CD4-positive, alpha-beta T cell treated with Interleukin-2 at 100 ng/mL for 4 hours (primary cell): ENCODE measurements at regions not wholly inside any gene's neighbourhood (a gene's known extent, or its start where the extent isn't known, plus 50 kb on each side); places are given as distances from the start of the nearest gene placed in this dataset.

Source experiments
- DNase-seq: peaks from one replicate; pipeline ENCODE4 v3.0.0-alpha.2; 2020; ENCODE audit warnings: low spot score

- DNase-seq, result no peak
Observed at GRCh38 chr12:87930033-87930432, 99.2 kb downstream of the C12orf50 start.

GRCh38 chr12:87929346-87929745, 99.9 kb downstream of the C12orf50 start:
- no peak for DNase-seq

GRCh38 chr12:87928031-87928430, 101.2 kb downstream of the C12orf50 start:
- DNase-seq, result no peak

GRCh38 chr12:87925021-87925420, 104.2 kb downstream of the C12orf50 start:
- no peak for DNase-seq

GRCh38 chr12:87924149-87924548, 105.1 kb downstream of the C12orf50 start:
- no peak for DNase-seq

GRCh38 chr12:87923361-87923760, 105.8 kb downstream of the C12orf50 start:
- no peak for DNase-seq

GRCh38 chr12:87922736-87923135, 106.5 kb downstream of the C12orf50 start:
- no peak for DNase-seq

GRCh38 chr12:87921621-87922020, 107.6 kb downstream of the C12orf50 start:
- DNase-seq, result no peak

- no peak for DNase-seq
Observed at GRCh38 chr12:87920139-87920538, 109.1 kb downstream of the C12orf50 start.

- no peak for DNase-seq
Observed at GRCh38 chr12:87901457-87901856, 127.7 kb downstream of the C12orf50 start.

GRCh38 chr12:87897662-87898061, 131.5 kb downstream of the C12orf50 start:
- no peak for DNase-seq

- DNase-seq, result no peak
Observed at GRCh38 chr12:87883806-87884205, 145.4 kb downstream of the C12orf50 start.

GRCh38 chr12:87879141-87879540, 150.1 kb downstream of the C12orf50 start:
- DNase-seq, result no peak

GRCh38 chr12:87870493-87871460, 158.4 kb downstream of the C12orf50 start:
- no peak for DNase-seq

GRCh38 chr12:87870061-87870460, 159.1 kb downstream of the C12orf50 start:
- no peak for DNase-seq

- no peak for DNase-seq
Observed at GRCh38 chr12:87866578-87867292, 162.5 kb downstream of the C12orf50 start.

GRCh38 chr12:87861791-87862190, 167.4 kb downstream of the C12orf50 start:
- no peak for DNase-seq

- no peak for DNase-seq
Observed at GRCh38 chr12:87853448-87854003, 175.7 kb downstream of the C12orf50 start.

- DNase-seq, result no peak
Observed at GRCh38 chr12:87849074-87849473, 180.1 kb downstream of the C12orf50 start.

GRCh38 chr12:87848248-87848868, 180.8 kb downstream of the C12orf50 start:
- peak; percentile 45 for DNase-seq

GRCh38 chr12:87847147-87847546, 182.1 kb downstream of the C12orf50 start:
- DNase-seq, result no peak

GRCh38 chr12:87846045-87846444, 183.2 kb downstream of the C12orf50 start:
- DNase-seq, result no peak
